ENCODE measurements at regions not wholly inside any gene's neighbourhood (a gene's known extent, or its start where the extent isn't known, plus 50 kb on each side); places are given as distances from the start of the nearest gene placed in this dataset.
"Not testable (repeated sequence)": the region's sequence is repeated elsewhere in the genome, so short reads cannot be mapped to it uniquely, and the experiment has no call there.

GRCh38 chr12:18824287-18824686 lies 86.4 kb downstream of the CAPZA3 start:
- Mint-ChIP-seq H3K4me1 (peaks cover 0 to 7% (median 0%) of the 10 kb centered on the region in 3 donors), H3K4me3 (no peak overlapping the region), H3K27ac (no peak overlapping the region)

GRCh38 chr12:18825138-18825537 lies 87.2 kb downstream of the CAPZA3 start:
- peaks cover 0 to 7% (median 0%) of the 10 kb centered on the region in 3 donors for H3K4me1 Mint-ChIP-seq
- H3K4me3 Mint-ChIP-seq: no peak overlapping the region
- H3K27me3 Mint-ChIP-seq: no peaks in the 10 kb centered on the region
- DNase-seq (no peak), ATAC-seq (ENCODE audit: low read depth in 2 of 2) (no peak)
- peaks cover 8 to 16% (median 10%) of the 10 kb centered on the region in 7 donors for H3K9me3 Mint-ChIP-seq
- H3K36me3 Mint-ChIP-seq: peaks cover 0 to 9% of the 10 kb centered on the region in 2 donors
- no peak overlapping the region for H3K27ac Mint-ChIP-seq

More at GRCh38 chr12:18824287-18824686, 86.4 kb downstream of the CAPZA3 start:
- Mint-ChIP-seq H3K9me3 (peaks cover 8 to 12% (median 9%) of the 10 kb centered on the region in 7 donors), H3K27me3 (no peaks in the 10 kb centered on the region), H3K36me3 (peaks cover 0 to 8% of the 10 kb centered on the region in 2 donors)
- DNase-seq (no peak), ATAC-seq (ENCODE audit: low read depth in 2 of 2) (no peak)

- no peak overlapping the region for H3K4me3 Mint-ChIP-seq
- H3K27ac Mint-ChIP-seq: no peak overlapping the region
- peaks cover 0 to 7% (median 0%) of the 10 kb centered on the region in 3 donors for H3K4me1 Mint-ChIP-seq
- ATAC-seq (ENCODE audit: low read depth in 2 of 2) (no peak), DNase-seq (no peak)
- peaks cover 0 to 9% of the 10 kb centered on the region in 2 donors for H3K36me3 Mint-ChIP-seq
- H3K27me3 Mint-ChIP-seq: no peaks in the 10 kb centered on the region
- H3K9me3 Mint-ChIP-seq: peaks cover 8 to 21% (median 11%) of the 10 kb centered on the region in 7 donors
Observed at GRCh38 chr12:18827913-18828312, 90.0 kb downstream of the CAPZA3 start.

- Mint-ChIP-seq H3K4me1 (peaks cover 0 to 7% (median 0%) of the 10 kb centered on the region in 3 donors), H3K9me3 (peaks cover 8 to 21% (median 11%) of the 10 kb centered on the region in 7 donors), H3K27ac (no peak overlapping the region), H3K27me3 (no peaks in the 10 kb centered on the region), H3K36me3 (peaks cover 0 to 9% of the 10 kb centered on the region in 2 donors), H3K4me3 (no peak overlapping the region)
- ATAC-seq (ENCODE audit: low read depth in 2 of 2) (no peak), DNase-seq (no peak)
Observed at GRCh38 chr12:18828483-18828882, 90.6 kb downstream of the CAPZA3 start.

- H3K9me3 Mint-ChIP-seq: peaks cover 8 to 21% (median 11%) of the 10 kb centered on the region in 7 donors
- no peak overlapping the region for H3K4me3 Mint-ChIP-seq
Observed at GRCh38 chr12:18828987-18829386, 91.1 kb downstream of the CAPZA3 start.

GRCh38 chr12:18832932-18833331 lies 95.0 kb downstream of the CAPZA3 start:
- not testable (repeated sequence) for H3K27me3 Mint-ChIP-seq; ATAC-seq (ENCODE audit: low read depth in 2 of 2); H3K36me3 Mint-ChIP-seq; H3K4me3 Mint-ChIP-seq; H3K27ac Mint-ChIP-seq; DNase-seq; H3K4me1 Mint-ChIP-seq
- H3K9me3 Mint-ChIP-seq: peaks cover 8 to 21% (median 11%) of the 10 kb centered on the region in 7 donors

More at GRCh38 chr12:18828987-18829386, 91.1 kb downstream of the CAPZA3 start:
- no peak for ATAC-seq (ENCODE audit: low read depth in 2 of 2)
- peaks cover 0 to 9% of the 10 kb centered on the region in 2 donors for H3K36me3 Mint-ChIP-seq
- no peak overlapping the region for H3K27ac Mint-ChIP-seq
- peaks cover 0 to 6% (median 0%) of the 10 kb centered on the region in 3 donors for H3K4me1 Mint-ChIP-seq
- no peak for DNase-seq
- H3K27me3 Mint-ChIP-seq: no peaks in the 10 kb centered on the region

GRCh38 chr12:18837025-18837424 lies 99.1 kb downstream of the CAPZA3 start:
- Mint-ChIP-seq H3K36me3 (no peaks in the 10 kb centered on the region), H3K27ac (no peak overlapping the region), H3K4me3 (no peak overlapping the region), H3K27me3 (no peaks in the 10 kb centered on the region), H3K9me3 (peaks cover 0 to 9% (median 3%) of the 10 kb centered on the region in 7 donors), H3K4me1 (no peaks in the 10 kb centered on the region)
- DNase-seq (no peak), ATAC-seq (ENCODE audit: low read depth in 2 of 2) (no peak)

- no peaks in the 10 kb centered on the region for H3K4me1 Mint-ChIP-seq
- H3K4me3 Mint-ChIP-seq: no peak overlapping the region
- ATAC-seq (ENCODE audit: low read depth in 2 of 2): no peak
Observed at GRCh38 chr12:18837505-18837904, 99.6 kb downstream of the CAPZA3 start.

GRCh38 chr12:18840997-18841396 lies 103.1 kb downstream of the CAPZA3 start:
- H3K27ac Mint-ChIP-seq: peak overlapping the region in 1 of 6 donors; percentile 22
- not testable (repeated sequence) for H3K36me3 Mint-ChIP-seq; ATAC-seq (ENCODE audit: low read depth in 2 of 2); DNase-seq; H3K4me3 Mint-ChIP-seq; H3K27me3 Mint-ChIP-seq; H3K9me3 Mint-ChIP-seq; H3K4me1 Mint-ChIP-seq

More at GRCh38 chr12:18837505-18837904, 99.6 kb downstream of the CAPZA3 start:
- no peaks in the 10 kb centered on the region for H3K27me3 Mint-ChIP-seq
- no peak for DNase-seq
- H3K36me3 Mint-ChIP-seq: no peaks in the 10 kb centered on the region
- H3K9me3 Mint-ChIP-seq: peaks cover 0 to 8% (median 3%) of the 10 kb centered on the region in 7 donors
- no peak overlapping the region for H3K27ac Mint-ChIP-seq

GRCh38 chr12:18849080-18849479 lies 111.2 kb downstream of the CAPZA3 start:
- ATAC-seq (ENCODE audit: low read depth in 2 of 2) (no peak), DNase-seq (no peak)
- Mint-ChIP-seq H3K27ac (no peak overlapping the region), H3K4me3 (no peak overlapping the region), H3K27me3 (no peaks in the 10 kb centered on the region), H3K36me3 (no peaks in the 10 kb centered on the region), H3K4me1 (no peaks in the 10 kb centered on the region), H3K9me3 (peaks cover 0 to 9% (median 0%) of the 10 kb centered on the region in 7 donors)

- no peak for DNase-seq
Observed at GRCh38 chr12:18849761-18850160, 111.8 kb downstream of the CAPZA3 start.

GRCh38 chr12:18850752-18851151 lies 112.8 kb downstream of the CAPZA3 start:
- H3K9me3 Mint-ChIP-seq: peaks cover 0 to 9% (median 0%) of the 10 kb centered on the region in 7 donors
- no peaks in the 10 kb centered on the region for H3K36me3 Mint-ChIP-seq
- ATAC-seq (ENCODE audit: low read depth in 2 of 2) (no peak), DNase-seq (no peak)
- H3K27ac Mint-ChIP-seq: no peak overlapping the region
- no peak overlapping the region for H3K4me3 Mint-ChIP-seq
- no peaks in the 10 kb centered on the region for H3K4me1 Mint-ChIP-seq
- H3K27me3 Mint-ChIP-seq: no peaks in the 10 kb centered on the region

More at GRCh38 chr12:18849761-18850160, 111.8 kb downstream of the CAPZA3 start:
- Mint-ChIP-seq H3K36me3 (no peaks in the 10 kb centered on the region), H3K27me3 (no peaks in the 10 kb centered on the region), H3K9me3 (peaks cover 0 to 9% (median 0%) of the 10 kb centered on the region in 7 donors), H3K4me3 (no peak overlapping the region), H3K27ac (no peak overlapping the region), H3K4me1 (no peaks in the 10 kb centered on the region)
- no peak for ATAC-seq (ENCODE audit: low read depth in 2 of 2)

- Mint-ChIP-seq H3K9me3 (peaks cover 0 to 9% (median 0%) of the 10 kb centered on the region in 7 donors), H3K27me3 (no peaks in the 10 kb centered on the region), H3K4me3 (no peak overlapping the region), H3K4me1 (no peaks in the 10 kb centered on the region), H3K36me3 (no peaks in the 10 kb centered on the region), H3K27ac (no peak overlapping the region)
- ATAC-seq (ENCODE audit: low read depth in 2 of 2): no peak
- no peak for DNase-seq
Observed at GRCh38 chr12:18851271-18851670, 113.4 kb downstream of the CAPZA3 start.

GRCh38 chr12:18853570-18854366 lies 115.8 kb downstream of the CAPZA3 start:
- H3K36me3 Mint-ChIP-seq: no peaks in the 10 kb centered on the region
- peak overlapping the region in 1 of 6 donors; percentile 12 for H3K27ac Mint-ChIP-seq
- H3K4me3 Mint-ChIP-seq: no peak overlapping the region
- H3K4me1 Mint-ChIP-seq: no peaks in the 10 kb centered on the region
- no peaks in the 10 kb centered on the region for H3K27me3 Mint-ChIP-seq
- peaks cover 0 to 9% (median 0%) of the 10 kb centered on the region in 7 donors for H3K9me3 Mint-ChIP-seq
- no peak for ATAC-seq (ENCODE audit: low read depth in 2 of 2)
- no peak for DNase-seq

Data from naive B cell (primary cell).